Keratinocyte (primary cell): ENCODE measurements at regions not wholly inside any gene's neighbourhood (a gene's known extent, or its start where the extent isn't known, plus 50 kb on each side); places are given as distances from the start of the nearest gene placed in this dataset.

Source experiments
- DNase-seq: peaks from one replicate; pipeline ENCODE4 v3.0.0-alpha.2; 2011; ENCODE audit warnings: low read depth, missing footprints, low spot score
- FAIRE-seq: peaks from 2 replicates; lab custom pipeline; 2011; peaks lifted over from hg19 to GRCh38; lab: Jason Lieb, UNC
- H2AFZ ChIP-seq: 2 replicates; pipeline ENCODE4 v1.6.0; 2012; ENCODE audit warnings: low read length, control low read depth, inconsistent platforms; ENCODE audit not compliant: control insufficient read depth
- H3K27ac ChIP-seq: 2 replicates; pipeline ENCODE4 v1.5.1; 2011; ENCODE audit warnings: low read length; ENCODE audit not compliant: control insufficient read depth, insufficient read depth
- H3K27me3 ChIP-seq: 3 replicates; pipeline ENCODE4 v1.6.0; 2011; ENCODE audit warnings: low read length; ENCODE audit not compliant: control insufficient read depth, insufficient read depth; ENCODE audit errors: extremely low read depth
- H3K36me3 ChIP-seq, 2 experiments: 2 replicates in 1 of 2; 3 replicates in 1 of 2; pipeline ENCODE4 v1.5.1; 2011; ENCODE audit warnings: low read length in 2 of 2, mild to moderate bottlenecking in 1 of 2; ENCODE audit not compliant: control insufficient read depth in 2 of 2, insufficient read depth in 2 of 2; ENCODE audit errors: extremely low read depth in 1 of 2
- H3K4me1 ChIP-seq: 3 replicates; pipeline ENCODE4 v1.5.1; 2011; ENCODE audit warnings: low read length; ENCODE audit not compliant: control insufficient read depth, insufficient read depth; ENCODE audit errors: extremely low read depth
- H3K4me2 ChIP-seq: 3 replicates; pipeline ENCODE4 v1.6.0; 2011; ENCODE audit warnings: low read depth, low read length; ENCODE audit not compliant: control insufficient read depth, insufficient read depth; ENCODE audit errors: extremely low read depth
- H3K4me3 ChIP-seq, 3 experiments: fragments of 200-600 bp in 1 of 3; sonication (generic) in 1 of 3; 2 replicates in 2 of 3; 3 replicates in 1 of 3; pipeline ENCODE4 v1.5.1; 2011 to 2016; ENCODE audit warnings: low read length in 3 of 3, mild to moderate bottlenecking in 3 of 3, control low read depth in 2 of 3, inconsistent platforms in 1 of 3, low read depth in 1 of 3, mixed read lengths in 1 of 3, mixed run types in 1 of 3, moderate library complexity in 1 of 3; ENCODE audit not compliant: control insufficient read depth in 2 of 3, insufficient read depth in 2 of 3; ENCODE audit errors: extremely low read depth in 1 of 3
- H3K79me2 ChIP-seq: 2 replicates; pipeline ENCODE4 v1.6.0; 2012; ENCODE audit warnings: low read length; ENCODE audit not compliant: control insufficient read depth, insufficient read depth
- H3K9ac ChIP-seq: 3 replicates; pipeline ENCODE4 v1.6.0; 2011; ENCODE audit warnings: low read length; ENCODE audit not compliant: control insufficient read depth, insufficient read depth; ENCODE audit errors: extremely low read depth
- H3K9me1 ChIP-seq: 3 replicates; pipeline ENCODE4 v1.6.0; 2011; ENCODE audit warnings: low read length; ENCODE audit not compliant: control insufficient read depth, insufficient read depth; ENCODE audit errors: extremely low read depth
- H3K9me3 ChIP-seq: 2 replicates; pipeline ENCODE4 v1.5.1; 2012; ENCODE audit warnings: low read depth, low read length; ENCODE audit not compliant: control insufficient read depth
- H4K20me1 ChIP-seq: 3 replicates; pipeline ENCODE4 v1.6.0; 2011; ENCODE audit warnings: low read length; ENCODE audit not compliant: control insufficient read depth, insufficient read depth; ENCODE audit errors: extremely low read depth
- EZH2 ChIP-seq: IDR thresholded peaks from one replicate; pipeline ENCODE4 v1.6.1; 2012; ENCODE audit warnings: inconsistent platforms, mild to moderate bottlenecking, low read length, moderate library complexity
- dilution Hi-C: fragments of 300-500 bp; cut with MboI; formaldehyde crosslinking; loops from one replicate; pipeline ENCODE4 v1.7.0; 2020; ENCODE audit warnings: low sequenced_read_pairs; ENCODE audit not compliant: extremely low pct_ligation_motif_present
- TF ChIP-seq, protein P1 (sequence below), 3 experiments: IDR thresholded peaks in 1 of 3; conservative IDR thresholded peaks in 1 of 3; optimal IDR thresholded peaks in 1 of 3; 2 replicates in 2 of 3; 3 replicates in 1 of 3; pipeline versions ENCODE3 to v1.5.1; 2011; ENCODE audit warnings: low read length in 3 of 3, mild to moderate bottlenecking in 3 of 3, moderate library complexity in 2 of 3, control low read depth in 1 of 3, inconsistent platforms in 1 of 3; ENCODE audit not compliant: insufficient read depth in 2 of 3; ENCODE audit errors: extremely low read depth in 1 of 3

DNA sequence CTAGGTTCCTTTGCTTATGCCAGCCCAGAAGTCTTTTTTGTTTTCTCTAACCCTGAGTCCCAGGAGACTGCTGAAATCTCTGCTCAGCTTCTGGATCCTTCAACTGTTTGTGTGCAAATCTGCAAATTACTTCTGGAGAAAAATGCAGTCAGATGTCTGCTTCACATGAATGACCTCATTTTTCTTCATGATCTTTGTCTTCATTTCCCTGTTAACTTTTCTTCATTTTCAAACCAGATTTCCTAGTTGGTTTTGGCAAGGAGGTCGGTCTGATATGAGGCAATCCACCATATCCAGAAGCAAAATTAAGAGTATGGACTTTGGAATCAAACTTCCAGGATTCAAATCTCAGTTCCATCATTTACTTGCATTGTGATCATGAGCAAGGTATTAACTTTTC is 66.8 kb downstream of the ZNF503 start:
- no peaks in the 10 kb centered on the region for H3K4me1 ChIP-seq
- H3K36me3 ChIP-seq = no peaks in the 10 kb centered on the region
- H2AFZ ChIP-seq = no peak overlapping the region
- dilution Hi-C loops = no loop called here
- DNase-seq (no peak), FAIRE-seq (no peak)
- no peak for TF ChIP-seq EZH2
- TF ChIP-seq, protein P1, sequence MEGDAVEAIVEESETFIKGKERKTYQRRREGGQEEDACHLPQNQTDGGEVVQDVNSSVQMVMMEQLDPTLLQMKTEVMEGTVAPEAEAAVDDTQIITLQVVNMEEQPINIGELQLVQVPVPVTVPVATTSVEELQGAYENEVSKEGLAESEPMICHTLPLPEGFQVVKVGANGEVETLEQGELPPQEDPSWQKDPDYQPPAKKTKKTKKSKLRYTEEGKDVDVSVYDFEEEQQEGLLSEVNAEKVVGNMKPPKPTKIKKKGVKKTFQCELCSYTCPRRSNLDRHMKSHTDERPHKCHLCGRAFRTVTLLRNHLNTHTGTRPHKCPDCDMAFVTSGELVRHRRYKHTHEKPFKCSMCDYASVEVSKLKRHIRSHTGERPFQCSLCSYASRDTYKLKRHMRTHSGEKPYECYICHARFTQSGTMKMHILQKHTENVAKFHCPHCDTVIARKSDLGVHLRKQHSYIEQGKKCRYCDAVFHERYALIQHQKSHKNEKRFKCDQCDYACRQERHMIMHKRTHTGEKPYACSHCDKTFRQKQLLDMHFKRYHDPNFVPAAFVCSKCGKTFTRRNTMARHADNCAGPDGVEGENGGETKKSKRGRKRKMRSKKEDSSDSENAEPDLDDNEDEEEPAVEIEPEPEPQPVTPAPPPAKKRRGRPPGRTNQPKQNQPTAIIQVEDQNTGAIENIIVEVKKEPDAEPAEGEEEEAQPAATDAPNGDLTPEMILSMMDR (optimal IDR thresholded peaks at IDR 0.05 in 1 of 3, IDR thresholded peaks at IDR 0.05 in 1 of 3, conservative IDR thresholded peaks at IDR 0.05 in 1 of 3; ENCODE audit: extremely low read depth in 1 of 3, insufficient read depth in 2 of 3, low read length in 3 of 3) = no peak
- no peak overlapping the region for H3K4me2 ChIP-seq
- H3K4me3 ChIP-seq = no peak overlapping the region
- no peak overlapping the region for H3K9ac ChIP-seq
- H3K27me3 ChIP-seq = no peaks in the 10 kb centered on the region
- no peaks in the 10 kb centered on the region for H4K20me1 ChIP-seq
- H3K27ac ChIP-seq = no peak overlapping the region
- no peaks in the 10 kb centered on the region for H3K79me2 ChIP-seq
- H3K9me1 ChIP-seq = no peaks in the 10 kb centered on the region
- H3K9me3 ChIP-seq = no peaks in the 10 kb centered on the region

DNA sequence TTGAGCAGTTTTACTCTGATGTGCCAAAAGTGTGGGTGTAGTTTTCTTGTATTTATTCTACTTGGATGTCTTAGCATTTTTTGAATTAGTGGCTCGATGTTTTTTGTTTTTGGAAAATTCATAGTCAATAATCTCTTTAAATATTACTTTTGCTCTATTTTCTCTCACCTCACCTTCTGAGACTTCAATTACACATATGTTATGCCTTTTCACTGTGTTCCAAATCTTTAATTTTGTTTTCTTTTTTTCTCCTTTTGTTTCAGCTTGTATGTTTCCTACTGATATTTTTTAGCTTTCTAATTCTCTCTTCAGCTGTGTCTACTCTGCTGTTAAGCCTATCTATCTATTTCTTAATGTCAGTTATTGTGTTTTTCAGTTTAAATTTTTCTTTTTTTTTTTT is 69.5 kb downstream of the ZNF503 start:
- no peak overlapping the region for H3K4me3 ChIP-seq
- TF ChIP-seq EZH2 = no peak
- TF ChIP-seq, protein P1 (optimal IDR thresholded peaks at IDR 0.05 in 1 of 3, IDR thresholded peaks at IDR 0.05 in 1 of 3, conservative IDR thresholded peaks at IDR 0.05 in 1 of 3; ENCODE audit: extremely low read depth in 1 of 3, insufficient read depth in 2 of 3, low read length in 3 of 3) = no peak
- H3K9ac ChIP-seq = no peak overlapping the region
- H4K20me1 ChIP-seq = no peaks in the 10 kb centered on the region
- FAIRE-seq (no peak), DNase-seq (no peak)
- no peaks in the 10 kb centered on the region for H3K4me1 ChIP-seq
- H3K79me2 ChIP-seq = no peaks in the 10 kb centered on the region
- no peaks in the 10 kb centered on the region for H3K9me1 ChIP-seq
- no peaks in the 10 kb centered on the region for H3K9me3 ChIP-seq
- H3K4me2 ChIP-seq = no peak overlapping the region
- no peaks in the 10 kb centered on the region for H3K27me3 ChIP-seq
- no peak overlapping the region for H2AFZ ChIP-seq
- dilution Hi-C loops = no loop called here
- no peaks in the 10 kb centered on the region for H3K36me3 ChIP-seq
- H3K27ac ChIP-seq = no peak overlapping the region
